SU-DHL-6 (cell line): ENCODE measurements at regions not wholly inside any gene's neighbourhood (a gene's known extent, or its start where the extent isn't known, plus 50 kb on each side); places are given as distances from the start of the nearest gene placed in this dataset.

Source experiments
- H2AFZ ChIP-seq: fragments of 200-600 bp; sonication (generic); 2 replicates; pipeline ENCODE4 v1.6.1; 2014; ENCODE audit warnings: low read depth, mild to moderate bottlenecking, moderate library complexity, mixed read lengths, antibody characterized with exemption, low read length; ENCODE audit not compliant: severe bottlenecking
- H3F3A ChIP-seq: fragments of 200-600 bp; shearing (Covaris generic); 2 replicates; pipeline ENCODE4 v1.6.0; 2016; ENCODE audit warnings: antibody characterized with exemption, mild to moderate bottlenecking; ENCODE audit not compliant: insufficient read depth
- H3K27ac ChIP-seq: fragments of 200-600 bp; sonication (generic); 2 replicates; pipeline ENCODE4 v1.5.1; 2016; ENCODE audit warnings: low read depth, mild to moderate bottlenecking, low read length, moderate library complexity, mixed read lengths
- H3K27me3 ChIP-seq: fragments of 200-600 bp; sonication (generic), shearing (Covaris generic); 2 replicates; pipeline ENCODE4 v1.6.0; 2014; ENCODE audit warnings: mild to moderate bottlenecking, low read length
- H3K36me3 ChIP-seq: fragments of 200-600 bp; sonication (generic); 2 replicates; pipeline ENCODE4 v1.6.1; 2014; ENCODE audit warnings: mild to moderate bottlenecking, low read length, mixed read lengths
- H3K4me2 ChIP-seq: fragments of 300-600, 200-600 bp; shearing (Covaris generic), sonication (generic); 2 replicates; pipeline ENCODE4 v1.6.0; 2014; ENCODE audit warnings: low read length, low read depth, mild to moderate bottlenecking; ENCODE audit not compliant: poor library complexity, severe bottlenecking
- H3K4me3 ChIP-seq: fragments of 200-600 bp; sonication (generic); 2 replicates; pipeline ENCODE4 v1.5.1; 2014; ENCODE audit warnings: antibody characterized with exemption, low read length, mild to moderate bottlenecking, mixed read lengths; ENCODE audit not compliant: insufficient read depth, poor library complexity, severe bottlenecking
- H3K79me2 ChIP-seq: fragments of 200-600 bp; sonication (generic); 2 replicates; pipeline ENCODE4 v1.6.1; 2014; ENCODE audit warnings: mild to moderate bottlenecking, low read length, moderate library complexity; ENCODE audit not compliant: insufficient read depth
- H3K9ac ChIP-seq: fragments of 200-600 bp; sonication (generic); 2 replicates; pipeline ENCODE4 v1.7.0; 2014; ENCODE audit warnings: mild to moderate bottlenecking, low read length
- H3K9me2 ChIP-seq: fragments of 200-600 bp; sonication (generic); replicated peaks from 2 replicates; pipeline ENCODE4 v1.6.1; 2014; ENCODE audit warnings: low read length; ENCODE audit not compliant: insufficient read depth
- H3K9me3 ChIP-seq: fragments of 200-600 bp; sonication (generic); 2 replicates; pipeline ENCODE4 v1.6.1; 2014; ENCODE audit warnings: low read length, mixed read lengths; ENCODE audit not compliant: insufficient read depth
- H4K20me1 ChIP-seq: fragments of 200-600 bp; sonication (generic); 2 replicates; pipeline ENCODE4 v1.6.1; 2014; ENCODE audit warnings: low read depth, mild to moderate bottlenecking, antibody characterized with exemption, low read length, moderate library complexity, mixed read lengths
- CTCF ChIP-seq: fragments of 200-600 bp; sonication (generic); IDR thresholded peaks from one replicate; pipeline ENCODE4 v1.5.1; 2017; ENCODE audit warnings: antibody characterized with exemption, mild to moderate bottlenecking, low read length, moderate library complexity; ENCODE audit not compliant: insufficient read depth, poor library complexity, severe bottlenecking
- EZH2phosphoT487 ChIP-seq: fragments of 200-600 bp; sonication (generic), shearing (Covaris generic); conservative IDR thresholded peaks from 2 replicates; pipeline ENCODE4 v1.6.1; 2018; ENCODE audit warnings: mild to moderate bottlenecking, antibody characterized with exemption, low read length, moderate library complexity, mixed read lengths

- no peak overlapping the region for H3K27ac ChIP-seq
Measured at GRCh38 chr5:87900419-87900818, 368.2 kb downstream of the TMEM161B start.

GRCh38 chr5:87899721-87900131 is 368.9 kb downstream of the TMEM161B start:
- Histone ChIP-seq H3K36me3 (no peaks in the 10 kb centered on the region), H3K9ac (no peak overlapping the region), H3K9me2 (no peaks in the 10 kb centered on the region), H3F3A (no peaks in the 10 kb centered on the region), H2AFZ (no peak overlapping the region), H3K4me3 (no peak overlapping the region), H3K79me2 (no peaks in the 10 kb centered on the region), H4K20me1 (no peaks in the 10 kb centered on the region), H3K9me3 (no peaks in the 10 kb centered on the region), H3K4me2 (no peak overlapping the region), H3K27me3 (no peaks in the 10 kb centered on the region), H3K27ac (no peak overlapping the region)
- no peak for TF ChIP-seq CTCF
- no peak for TF ChIP-seq EZH2phosphoT487

More at GRCh38 chr5:87900419-87900818, 368.2 kb downstream of the TMEM161B start:
- H3F3A ChIP-seq: no peaks in the 10 kb centered on the region
- H3K79me2 ChIP-seq: no peaks in the 10 kb centered on the region
- no peak overlapping the region for H2AFZ ChIP-seq
- no peaks in the 10 kb centered on the region for H3K9me3 ChIP-seq
- H3K9me2 ChIP-seq: no peaks in the 10 kb centered on the region
- no peak overlapping the region for H3K4me3 ChIP-seq
- no peak overlapping the region for H3K9ac ChIP-seq
- no peak overlapping the region for H3K4me2 ChIP-seq
- H3K27me3 ChIP-seq: no peaks in the 10 kb centered on the region
- no peaks in the 10 kb centered on the region for H4K20me1 ChIP-seq
- TF ChIP-seq EZH2phosphoT487 (no peak), CTCF (no peak)
- H3K36me3 ChIP-seq: no peaks in the 10 kb centered on the region

- no peak overlapping the region for H2AFZ ChIP-seq
- no peak overlapping the region for H3K9ac ChIP-seq
- H4K20me1 ChIP-seq: no peaks in the 10 kb centered on the region
- no peak overlapping the region for H3K27ac ChIP-seq
- H3K4me3 ChIP-seq: no peak overlapping the region
- H3F3A ChIP-seq: no peaks in the 10 kb centered on the region
- no peak overlapping the region for H3K4me2 ChIP-seq
- TF ChIP-seq CTCF (no peak), EZH2phosphoT487 (no peak)
- H3K9me3 ChIP-seq: no peaks in the 10 kb centered on the region
- H3K36me3 ChIP-seq: no peaks in the 10 kb centered on the region
- H3K79me2 ChIP-seq: no peaks in the 10 kb centered on the region
- no peaks in the 10 kb centered on the region for H3K27me3 ChIP-seq
- H3K9me2 ChIP-seq: no peaks in the 10 kb centered on the region
Measured at GRCh38 chr5:87899208-87899661, 369.4 kb downstream of the TMEM161B start.

- TF ChIP-seq CTCF: no peak
- no peak for TF ChIP-seq EZH2phosphoT487
- H2AFZ ChIP-seq: no peak overlapping the region
- H4K20me1 ChIP-seq: no peaks in the 10 kb centered on the region
- no peaks in the 10 kb centered on the region for H3K9me3 ChIP-seq
- H3K27me3 ChIP-seq: no peaks in the 10 kb centered on the region
- no peaks in the 10 kb centered on the region for H3K79me2 ChIP-seq
- no peak overlapping the region for H3K4me3 ChIP-seq
- H3K27ac ChIP-seq: no peak overlapping the region
- no peaks in the 10 kb centered on the region for H3K9me2 ChIP-seq
- no peak overlapping the region for H3K4me2 ChIP-seq
- no peaks in the 10 kb centered on the region for H3K36me3 ChIP-seq
- H3F3A ChIP-seq: no peaks in the 10 kb centered on the region
- no peak overlapping the region for H3K9ac ChIP-seq
Measured at GRCh38 chr5:87898574-87898973, 370.1 kb downstream of the TMEM161B start.
